AG04450 (cell line): ENCODE measurements at regions not wholly inside any gene's neighbourhood (a gene's known extent, or its start where the extent isn't known, plus 50 kb on each side); places are given as distances from the start of the nearest gene placed in this dataset.

ENCODE experiments used
- CTCF ChIA-PET: fragments of 300-600, 350-600 bp; formaldehyde crosslinking; extraction: SDS; loops from one replicate; lab custom pipeline; 2022; ENCODE audit warnings: antibody characterized with exemption, inconsistent platforms; lab: Charles Lee
- POLR2A ChIA-PET: fragments of 350-600 bp; formaldehyde crosslinking; extraction: SDS; loops from one replicate; lab custom pipeline; 2021; ENCODE audit warnings: antibody characterized with exemption, inconsistent platforms; lab: Yijun Ruan, JAX
- DNase-seq: peaks from one replicate; pipeline ENCODE4 v3.0.0-alpha.2; 2011; ENCODE audit warnings: low read depth, low spot score
- H3K27ac ChIP-seq: one replicate; pipeline ENCODE4 v1.5.1; 2012; ENCODE audit warnings: low read depth, low read length, control low read depth
- H3K27me3 ChIP-seq: one replicate; pipeline ENCODE4 v1.6.0; 2012; ENCODE audit warnings: low read length; ENCODE audit not compliant: control insufficient read depth, insufficient read depth
- H3K4me3 ChIP-seq: 2 replicates; pipeline ENCODE4 v1.5.1; 2011; ENCODE audit warnings: mild to moderate bottlenecking, low read depth, low read length, control low read depth
- H3K9me3 ChIP-seq: 2 replicates; pipeline ENCODE4 v1.5.1; 2012; ENCODE audit warnings: low read length; ENCODE audit not compliant: control insufficient read depth, insufficient read depth
- TF ChIP-seq, protein P1 (sequence below): IDR thresholded peaks from 2 replicates; pipeline ENCODE4 v1.5.1; 2011; ENCODE audit warnings: low read depth, low read length, control low read depth, inconsistent platforms

DNA sequence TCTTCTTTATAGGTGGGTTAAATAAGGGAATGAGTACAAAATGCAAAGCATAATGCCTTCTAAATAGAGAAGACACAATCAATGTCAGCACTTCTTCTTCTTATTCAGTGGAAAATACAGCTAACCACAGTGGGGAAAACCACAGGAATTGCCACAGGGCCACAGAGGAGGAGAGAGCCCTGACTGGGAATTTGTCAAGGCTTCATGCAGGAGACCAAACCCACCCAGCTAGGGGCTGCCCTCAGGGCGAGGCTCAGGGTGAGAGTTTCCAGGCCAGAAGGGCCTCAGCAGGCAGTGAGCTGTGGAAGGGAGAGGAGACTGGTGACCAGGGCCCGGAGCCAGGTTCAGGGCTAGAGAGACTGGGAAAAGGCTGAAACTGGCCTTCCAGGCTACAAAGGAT, 279.1 kb downstream of the MSX2 start:
- TF ChIP-seq, protein P1, sequence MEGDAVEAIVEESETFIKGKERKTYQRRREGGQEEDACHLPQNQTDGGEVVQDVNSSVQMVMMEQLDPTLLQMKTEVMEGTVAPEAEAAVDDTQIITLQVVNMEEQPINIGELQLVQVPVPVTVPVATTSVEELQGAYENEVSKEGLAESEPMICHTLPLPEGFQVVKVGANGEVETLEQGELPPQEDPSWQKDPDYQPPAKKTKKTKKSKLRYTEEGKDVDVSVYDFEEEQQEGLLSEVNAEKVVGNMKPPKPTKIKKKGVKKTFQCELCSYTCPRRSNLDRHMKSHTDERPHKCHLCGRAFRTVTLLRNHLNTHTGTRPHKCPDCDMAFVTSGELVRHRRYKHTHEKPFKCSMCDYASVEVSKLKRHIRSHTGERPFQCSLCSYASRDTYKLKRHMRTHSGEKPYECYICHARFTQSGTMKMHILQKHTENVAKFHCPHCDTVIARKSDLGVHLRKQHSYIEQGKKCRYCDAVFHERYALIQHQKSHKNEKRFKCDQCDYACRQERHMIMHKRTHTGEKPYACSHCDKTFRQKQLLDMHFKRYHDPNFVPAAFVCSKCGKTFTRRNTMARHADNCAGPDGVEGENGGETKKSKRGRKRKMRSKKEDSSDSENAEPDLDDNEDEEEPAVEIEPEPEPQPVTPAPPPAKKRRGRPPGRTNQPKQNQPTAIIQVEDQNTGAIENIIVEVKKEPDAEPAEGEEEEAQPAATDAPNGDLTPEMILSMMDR = no peak
- no peaks in the 10 kb centered on the region for H3K27me3 ChIP-seq
- ChIA-PET POLR2A (no interaction called here), CTCF (no interaction called here)
- H3K4me3 ChIP-seq = no peak overlapping the region
- peaks cover 8% of the 10 kb centered on the region for H3K9me3 ChIP-seq
- no peak for DNase-seq
- H3K27ac ChIP-seq = no peak overlapping the region

GRCh38 chr5:175001876-175002645, 277.7 kb downstream of the MSX2 start:
- DNase-seq = no peak
- Histone ChIP-seq H3K27me3 (no peaks in the 10 kb centered on the region), H3K4me3 (no peak overlapping the region), H3K9me3 (peaks cover 8% of the 10 kb centered on the region), H3K27ac (no peak overlapping the region)
- ChIA-PET POLR2A (no interaction called here), CTCF (interaction anchor here (0.7 kb wide), 1 partner anchor 462 kb away, joined by 3 read pairs; no protein-coding TSS in a partner anchor)
- TF ChIP-seq, protein P1 = no peak

- ChIA-PET POLR2A (no interaction called here), CTCF (interaction anchor here (0.7 kb wide), 1 partner anchor 463 kb away, joined by 3 read pairs; no protein-coding TSS in a partner anchor)
- H3K4me3 ChIP-seq = no peak overlapping the region
- H3K9me3 ChIP-seq = peaks cover 8% of the 10 kb centered on the region
- H3K27ac ChIP-seq = no peak overlapping the region
- no peaks in the 10 kb centered on the region for H3K27me3 ChIP-seq
- no peak for DNase-seq
- TF ChIP-seq, protein P1 = no peak
These were observed 276.9 kb downstream of the MSX2 start for GRCh38 chr5:175001311-175001710.

GRCh38 chr5:174999581-174999980, 275.2 kb downstream of the MSX2 start:
- TF ChIP-seq, protein P1 = no peak
- DNase-seq = no peak
- Histone ChIP-seq H3K27me3 (no peaks in the 10 kb centered on the region), H3K4me3 (no peak overlapping the region), H3K27ac (no peak overlapping the region), H3K9me3 (peaks cover 3% of the 10 kb centered on the region; the same call in 1 of the 2 replicates)
- POLR2A ChIA-PET = no interaction called here
- CTCF ChIA-PET = no interaction called here

DNA sequence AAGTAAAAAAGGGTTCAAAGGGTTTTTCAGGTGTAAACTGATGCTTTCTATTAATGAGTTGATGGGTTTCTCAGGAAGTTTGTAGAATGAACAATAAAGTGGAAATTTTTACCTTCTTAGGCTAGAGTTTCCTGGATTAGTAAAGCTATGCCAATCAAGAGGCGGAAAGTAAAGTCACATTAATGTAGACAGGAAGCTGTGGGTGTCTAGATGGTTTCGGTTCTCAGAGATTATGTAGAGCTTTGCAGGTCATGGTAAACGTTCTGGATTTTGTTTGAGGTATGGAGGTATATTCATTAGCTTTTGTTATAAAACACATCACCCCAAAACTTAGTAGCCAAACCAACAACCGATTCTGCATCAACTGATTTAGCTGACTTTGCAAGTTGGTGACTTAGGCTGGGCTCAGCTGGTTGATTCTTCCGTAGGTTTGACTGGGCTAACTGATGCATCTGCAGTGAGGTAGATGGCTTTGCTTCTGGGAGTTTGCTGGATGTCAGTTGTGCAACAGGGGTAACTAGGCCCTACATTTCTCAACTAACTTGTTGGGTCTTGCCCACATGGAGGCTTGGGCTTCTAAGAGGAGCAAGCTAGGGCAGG, 273.8 kb downstream of the MSX2 start:
- TF ChIP-seq, protein P1 = no peak
- ChIA-PET CTCF (no interaction called here), POLR2A (no interaction called here)
- no peak overlapping the region for H3K4me3 ChIP-seq
- peaks cover 3% of the 10 kb centered on the region; the same call in 1 of the 2 replicates for H3K9me3 ChIP-seq
- no peak for DNase-seq
- H3K27ac ChIP-seq = no peak overlapping the region
- H3K27me3 ChIP-seq = no peaks in the 10 kb centered on the region
